HFFc6 (cell line): ENCODE measurements at regions not wholly inside any gene's neighbourhood (a gene's known extent, or its start where the extent isn't known, plus 50 kb on each side); places are given as distances from the start of the nearest gene placed in this dataset.

ENCODE experiments used
- DNase-seq: peaks from one replicate; pipeline ENCODE4 v3.0.0-alpha.2; 2018
- H3K27ac Mint-ChIP-seq: 2 replicates; pipeline ENCODE4 v1.8.0; 2020; ENCODE audit warnings: mild to moderate bottlenecking, mixed read lengths
- H3K27me3 Mint-ChIP-seq: 2 replicates; pipeline ENCODE4 v1.8.0; 2021; ENCODE audit warnings: mild to moderate bottlenecking, moderate library complexity, mixed read lengths; ENCODE audit not compliant: insufficient read depth
- H3K36me3 Mint-ChIP-seq: 2 replicates; pipeline ENCODE4 v1.8.0; 2021; ENCODE audit warnings: low read depth, mixed read lengths
- H3K4me1 Mint-ChIP-seq: 2 replicates; pipeline ENCODE4 v1.8.0; 2020; ENCODE audit warnings: low read depth, mixed read lengths
- H3K4me3 Mint-ChIP-seq: 2 replicates; pipeline ENCODE4 v1.8.0; 2020; ENCODE audit warnings: mild to moderate bottlenecking, moderate library complexity, mixed read lengths
- H3K9me3 Mint-ChIP-seq: 2 replicates; pipeline ENCODE4 v1.8.0; 2020; ENCODE audit warnings: mild to moderate bottlenecking, mixed read lengths
- TF ChIP-seq, protein P1 (sequence below): fragments of 200-600 bp; sonication (generic); IDR thresholded peaks from 2 replicates; pipeline ENCODE4 v1.5.0; 2021; ENCODE audit warnings: antibody characterized with exemption, mild to moderate bottlenecking

- Mint-ChIP-seq H3K4me3 (no peak overlapping the region), H3K36me3 (no peaks in the 10 kb centered on the region), H3K4me1 (peaks cover 59% of the 10 kb centered on the region), H3K9me3 (no peaks in the 10 kb centered on the region), H3K27me3 (no peaks in the 10 kb centered on the region), H3K27ac (no peak overlapping the region)
- TF ChIP-seq, protein P1, sequence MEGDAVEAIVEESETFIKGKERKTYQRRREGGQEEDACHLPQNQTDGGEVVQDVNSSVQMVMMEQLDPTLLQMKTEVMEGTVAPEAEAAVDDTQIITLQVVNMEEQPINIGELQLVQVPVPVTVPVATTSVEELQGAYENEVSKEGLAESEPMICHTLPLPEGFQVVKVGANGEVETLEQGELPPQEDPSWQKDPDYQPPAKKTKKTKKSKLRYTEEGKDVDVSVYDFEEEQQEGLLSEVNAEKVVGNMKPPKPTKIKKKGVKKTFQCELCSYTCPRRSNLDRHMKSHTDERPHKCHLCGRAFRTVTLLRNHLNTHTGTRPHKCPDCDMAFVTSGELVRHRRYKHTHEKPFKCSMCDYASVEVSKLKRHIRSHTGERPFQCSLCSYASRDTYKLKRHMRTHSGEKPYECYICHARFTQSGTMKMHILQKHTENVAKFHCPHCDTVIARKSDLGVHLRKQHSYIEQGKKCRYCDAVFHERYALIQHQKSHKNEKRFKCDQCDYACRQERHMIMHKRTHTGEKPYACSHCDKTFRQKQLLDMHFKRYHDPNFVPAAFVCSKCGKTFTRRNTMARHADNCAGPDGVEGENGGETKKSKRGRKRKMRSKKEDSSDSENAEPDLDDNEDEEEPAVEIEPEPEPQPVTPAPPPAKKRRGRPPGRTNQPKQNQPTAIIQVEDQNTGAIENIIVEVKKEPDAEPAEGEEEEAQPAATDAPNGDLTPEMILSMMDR: no peak
- DNase-seq: no peak
Observed at GRCh38 chr5:167766957-167767356, 524.5 kb upstream of the WWC1 start.

DNA sequence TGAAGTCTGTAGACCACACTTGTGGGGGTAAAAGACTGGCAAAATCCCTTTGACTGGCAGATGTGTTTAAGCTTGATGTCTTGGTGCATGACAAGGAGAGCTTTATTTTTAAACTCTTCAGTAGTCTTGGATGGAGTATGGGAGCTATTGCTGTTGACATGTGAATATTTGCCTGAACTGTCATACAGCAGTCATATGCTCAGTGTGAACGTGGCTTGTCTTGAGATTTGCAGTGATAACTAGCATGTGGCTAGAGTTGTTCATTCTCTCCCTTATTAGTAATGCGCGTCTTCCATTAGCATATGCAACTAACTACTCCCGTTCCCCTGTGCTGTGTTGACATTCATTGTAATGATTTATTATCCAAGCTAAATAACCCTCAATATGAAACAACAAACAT, 523.6 kb upstream of the WWC1 start:
- Mint-ChIP-seq H3K4me1 (peaks cover 61% of the 10 kb centered on the region), H3K27ac (no peak overlapping the region), H3K36me3 (no peaks in the 10 kb centered on the region), H3K4me3 (no peak overlapping the region), H3K27me3 (no peaks in the 10 kb centered on the region), H3K9me3 (no peaks in the 10 kb centered on the region)
- peak; percentile 36 for DNase-seq
- TF ChIP-seq, protein P1: no peak

- no peaks in the 10 kb centered on the region for H3K27me3 Mint-ChIP-seq
- no peaks in the 10 kb centered on the region for H3K9me3 Mint-ChIP-seq
- peak overlapping the region; percentile 86 for H3K27ac Mint-ChIP-seq
- H3K4me1 Mint-ChIP-seq: peaks cover 40% of the 10 kb centered on the region
- H3K4me3 Mint-ChIP-seq: peak overlapping the region; percentile 10; the same call in 1 of the 2 replicates
- no peak for DNase-seq
- TF ChIP-seq, protein P1: no peak
- H3K36me3 Mint-ChIP-seq: no peaks in the 10 kb centered on the region
Observed at GRCh38 chr5:167769846-167770413, 521.5 kb upstream of the WWC1 start.

GRCh38 chr5:167770461-167770860, 521.0 kb upstream of the WWC1 start:
- TF ChIP-seq, protein P1: no peak
- peaks cover 38% of the 10 kb centered on the region for H3K4me1 Mint-ChIP-seq
- H3K36me3 Mint-ChIP-seq: no peaks in the 10 kb centered on the region
- H3K4me3 Mint-ChIP-seq: peak overlapping the region; percentile 52; the same call in 1 of the 2 replicates
- H3K9me3 Mint-ChIP-seq: no peaks in the 10 kb centered on the region
- peak; percentile 68 for DNase-seq
- no peaks in the 10 kb centered on the region for H3K27me3 Mint-ChIP-seq
- H3K27ac Mint-ChIP-seq: peak overlapping the region; percentile 86

DNA sequence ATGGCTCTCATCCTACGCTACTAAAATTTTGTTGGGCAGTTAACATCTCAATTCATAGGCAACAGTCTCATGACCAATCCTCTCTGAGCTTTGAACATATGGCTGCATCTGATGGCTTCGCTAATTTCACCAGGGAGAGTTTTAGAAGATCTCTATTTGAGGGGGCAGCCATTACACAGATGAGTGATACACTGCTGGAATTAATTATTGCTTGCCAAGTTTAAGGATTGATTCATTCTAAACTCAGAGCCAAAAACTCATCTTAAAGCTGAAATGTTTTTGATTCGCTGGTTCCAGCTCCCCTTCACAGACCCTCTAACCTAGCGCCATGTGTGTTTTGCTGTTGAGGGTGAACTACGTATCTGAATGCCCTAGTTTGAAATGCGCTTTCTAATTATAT, 519.9 kb upstream of the WWC1 start:
- Mint-ChIP-seq H3K27ac (peak overlapping the region; percentile 86), H3K4me1 (peaks cover 38% of the 10 kb centered on the region), H3K4me3 (no peak overlapping the region), H3K9me3 (no peaks in the 10 kb centered on the region), H3K27me3 (no peaks in the 10 kb centered on the region), H3K36me3 (no peaks in the 10 kb centered on the region)
- TF ChIP-seq, protein P1: no peak
- no peak for DNase-seq
